ENCODE measurements at regions not wholly inside any gene's neighbourhood (a gene's known extent, or its start where the extent isn't known, plus 50 kb on each side); places are given as distances from the start of the nearest gene placed in this dataset.

- no peak for DNase-seq (ENCODE audit: low read depth)
- no peak for TF ChIP-seq CTCF (conservative IDR thresholded peaks at IDR 0.05; ENCODE audit: low read length)
- H3K4me3 ChIP-seq (ENCODE audit: low read length) = no peak overlapping the region
These were observed 241.3 kb upstream of the LCORL start for GRCh38 chr4:18262832-18263231.

GRCh38 chr4:18252052-18252451, 230.5 kb upstream of the LCORL start:
- H3K4me3 ChIP-seq (ENCODE audit: low read length) = no peak overlapping the region
- no peak for TF ChIP-seq CTCF (conservative IDR thresholded peaks at IDR 0.05; ENCODE audit: low read length)
- DNase-seq (ENCODE audit: low read depth) = no peak

- no peak for TF ChIP-seq CTCF (conservative IDR thresholded peaks at IDR 0.05; ENCODE audit: low read length)
- no peak for DNase-seq (ENCODE audit: low read depth)
- no peak overlapping the region for H3K4me3 ChIP-seq (ENCODE audit: low read length)
These were observed 229.0 kb upstream of the LCORL start for GRCh38 chr4:18250564-18250963.

GRCh38 chr4:18248611-18249010, 227.1 kb upstream of the LCORL start:
- no peak overlapping the region for H3K4me3 ChIP-seq (ENCODE audit: low read length)
- no peak for TF ChIP-seq CTCF (conservative IDR thresholded peaks at IDR 0.05; ENCODE audit: low read length)
- no peak for DNase-seq (ENCODE audit: low read depth)

GRCh38 chr4:18247189-18247588, 225.6 kb upstream of the LCORL start:
- no peak for DNase-seq (ENCODE audit: low read depth)
- TF ChIP-seq CTCF (conservative IDR thresholded peaks at IDR 0.05; ENCODE audit: low read length) = no peak
- H3K4me3 ChIP-seq (ENCODE audit: low read length) = no peak overlapping the region

GRCh38 chr4:18242919-18243693, 221.6 kb upstream of the LCORL start:
- H3K4me3 ChIP-seq (ENCODE audit: low read length) = no peak overlapping the region
- no peak for DNase-seq (ENCODE audit: low read depth)
- TF ChIP-seq CTCF (conservative IDR thresholded peaks at IDR 0.05; ENCODE audit: low read length) = no peak

GRCh38 chr4:18241727-18242126, 220.2 kb upstream of the LCORL start:
- DNase-seq (ENCODE audit: low read depth) = no peak
- H3K4me3 ChIP-seq (ENCODE audit: low read length) = no peak overlapping the region
- TF ChIP-seq CTCF (conservative IDR thresholded peaks at IDR 0.05; ENCODE audit: low read length) = no peak
